Liver (tissue), 8 donors: ENCODE measurements at regions not wholly inside any gene's neighbourhood (a gene's known extent, or its start where the extent isn't known, plus 50 kb on each side); places are given as distances from the start of the nearest gene placed in this dataset.

Experiments
- DNase-seq: peaks from one replicate; pipeline ENCODE4 v3.0.0-alpha.2; 2017; ENCODE audit warnings: low spot score
- H3K27ac ChIP-seq, 2 donors: one replicate each; pipeline ENCODE4 v1.7.0; 2013; ENCODE audit warnings: inconsistent platforms in 2 of 2, low read length in 2 of 2, control low read depth in 1 of 2, low read depth in 1 of 2, mild to moderate bottlenecking in 1 of 2
- H3K27me3 ChIP-seq, 4 donors: one replicate each; pipeline versions ENCODE4 v1.6.1 to v1.7.0; 2013; ENCODE audit warnings: low read length in 3 of 4, inconsistent platforms in 1 of 4, mild to moderate bottlenecking in 1 of 4, moderate library complexity in 1 of 4; ENCODE audit not compliant: control insufficient read depth in 4 of 4, insufficient read depth in 4 of 4
- H3K36me3 ChIP-seq, 4 donors: one replicate each; pipeline versions ENCODE4 v1.6.1 to v1.7.0; 2013; ENCODE audit warnings: low read length in 3 of 4, mild to moderate bottlenecking in 3 of 4, low read depth in 1 of 4, moderate library complexity in 1 of 4; ENCODE audit not compliant: control insufficient read depth in 4 of 4, insufficient read depth in 3 of 4
- H3K4me1 ChIP-seq, 4 donors: one replicate each; pipeline versions ENCODE4 v1.6.1 to v1.7.0; 2013; ENCODE audit warnings: low read length in 3 of 4, mild to moderate bottlenecking in 3 of 4, moderate library complexity in 1 of 4; ENCODE audit not compliant: control insufficient read depth in 4 of 4, insufficient read depth in 4 of 4
- H3K4me3 ChIP-seq, 3 donors: one replicate each; pipeline versions ENCODE4 v1.6.1 to v1.7.0; 2013; ENCODE audit warnings: low read length in 3 of 3, control low read depth in 1 of 3, low read depth in 1 of 3, mild to moderate bottlenecking in 1 of 3
- H3K9ac ChIP-seq, 2 donors: one replicate each; pipeline ENCODE4 v1.7.0; 2013; ENCODE audit warnings: low read length in 2 of 2, mild to moderate bottlenecking in 2 of 2, moderate library complexity in 2 of 2, control low read depth in 1 of 2, low read depth in 1 of 2
- H3K9me3 ChIP-seq, 4 donors: one replicate each; pipeline versions ENCODE4 v1.6.1 to v1.7.0; 2013; ENCODE audit warnings: low read length in 3 of 4; ENCODE audit not compliant: control insufficient read depth in 4 of 4
- EGR1 ChIP-seq, 2 donors: IDR thresholded peaks; 2 replicates each; pipeline ENCODE4 v1.6.1; 2016 to 2018; ENCODE audit warnings: antibody characterized with exemption in 2 of 2, low read depth in 2 of 2
- FOXA1 ChIP-seq: IDR thresholded peaks from 2 replicates; pipeline ENCODE4 v1.6.1; 2016; ENCODE audit warnings: antibody characterized with exemption
- FOXA2 ChIP-seq: IDR thresholded peaks from 2 replicates; pipeline ENCODE4 v1.6.1; 2016; ENCODE audit warnings: antibody characterized with exemption
- GABPA ChIP-seq, 2 donors: IDR thresholded peaks in 1 of 2; conservative IDR thresholded peaks in 1 of 2; 2 replicates each; pipeline ENCODE4 v1.6.1; 2016; ENCODE audit warnings: antibody characterized with exemption in 2 of 2, mild to moderate bottlenecking in 1 of 2, moderate library complexity in 1 of 2
- HNF4A ChIP-seq, 2 donors: conservative IDR thresholded peaks; 2 replicates each; pipeline ENCODE4 v1.6.1; 2016; ENCODE audit warnings: antibody characterized with exemption in 2 of 2, mild to moderate bottlenecking in 2 of 2
- HNF4G ChIP-seq: IDR thresholded peaks from 2 replicates; pipeline ENCODE4 v1.6.1; 2016; ENCODE audit warnings: antibody characterized with exemption
- JUND ChIP-seq, 2 donors: IDR thresholded peaks; 2 replicates each; pipeline ENCODE4 v1.6.1; 2016; ENCODE audit warnings: antibody characterized with exemption in 2 of 2
- NR2F2 ChIP-seq: IDR thresholded peaks from 2 replicates; pipeline ENCODE4 v1.6.1; 2016; ENCODE audit warnings: antibody characterized with exemption
- RAD21 ChIP-seq, 2 donors: IDR thresholded peaks; 2 replicates each; pipeline ENCODE4 v1.6.1; 2016; ENCODE audit warnings: antibody characterized with exemption in 2 of 2, mild to moderate bottlenecking in 2 of 2
- RXRA ChIP-seq, 2 donors: IDR thresholded peaks; 2 replicates each; pipeline ENCODE4 v1.6.1; 2017 to 2018; ENCODE audit warnings: antibody characterized with exemption in 2 of 2, mild to moderate bottlenecking in 1 of 2
- SP1 ChIP-seq: IDR thresholded peaks from 2 replicates; pipeline ENCODE4 v1.6.1; 2018; ENCODE audit warnings: antibody characterized with exemption, mild to moderate bottlenecking
- TAF1 ChIP-seq: conservative IDR thresholded peaks from 2 replicates; pipeline ENCODE4 v1.6.1; 2016; ENCODE audit warnings: antibody characterized with exemption, mild to moderate bottlenecking
- YY1 ChIP-seq: IDR thresholded peaks from 2 replicates; pipeline ENCODE4 v1.6.1; 2016; ENCODE audit warnings: antibody characterized with exemption, mild to moderate bottlenecking
- WGBS: extraction: QIAGEN DNeasy Blood & Tissue Kit; methylation state at CpG from one replicate; pipeline ENCODE4 v1.1.7; 2013; 5-methylcytosine and 5-hydroxymethylcytosine counted together
- TF ChIP-seq, protein P1 (sequence below): IDR thresholded peaks from 2 replicates; pipeline ENCODE4 v1.6.1; 2016; ENCODE audit warnings: antibody characterized with exemption
- TF ChIP-seq, protein P2 (sequence below): IDR thresholded peaks from 2 replicates; pipeline ENCODE4 v1.6.1; 2016; ENCODE audit warnings: antibody characterized with exemption, mild to moderate bottlenecking
- TF ChIP-seq, protein P3 (sequence below): IDR thresholded peaks from 2 replicates; pipeline ENCODE4 v1.6.1; 2016; ENCODE audit warnings: antibody characterized with exemption
- TF ChIP-seq, protein P4 (sequence below): IDR thresholded peaks from 2 replicates; pipeline ENCODE4 v1.6.1; 2016; ENCODE audit warnings: antibody characterized with exemption
- TF ChIP-seq, protein P5 (sequence below): fragments of 150-350 bp; IDR thresholded peaks from 2 replicates; pipeline ENCODE4 v1.5.1; 2017; ENCODE audit warnings: improper control_type of control experiment, low read depth, low read length; ENCODE audit not compliant: missing input control
- donor health status: healthy.
- donor health status: healthy.
- donor health status: healthy.
- donor health status: healthy.
- donor health status: healthy.

DNA sequence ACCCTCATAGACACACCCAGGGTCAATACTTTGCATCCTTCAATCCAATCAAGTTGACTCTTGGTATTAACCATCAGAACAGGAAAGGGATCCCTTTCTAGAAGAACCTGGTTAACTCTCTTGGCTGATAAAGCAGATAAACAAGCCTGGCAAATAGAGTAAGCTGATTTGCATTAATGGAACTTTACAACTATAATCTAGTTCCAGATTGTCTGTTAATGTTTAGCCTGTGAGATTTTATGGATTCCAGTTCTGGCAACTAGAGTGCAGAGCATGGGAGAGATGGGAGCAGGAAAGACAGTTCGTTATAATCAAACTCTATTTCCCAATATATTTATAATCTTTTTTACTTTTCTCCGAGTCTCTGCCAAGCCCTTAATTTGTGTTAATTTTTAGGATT lies 272.6 kb upstream of the KLHL1 start (continued):
- TF ChIP-seq NR2F2 (no peak), SP1 (no peak), HNF4A (conservative IDR thresholded peaks at IDR 0.05) (no peak), TAF1 (no peak), EGR1 (IDR thresholded peaks at IDR 0.05; ENCODE audit: low read depth in 2 of 2) (no peak), FOXA1 (no peak), YY1 (no peak)
- TF ChIP-seq, protein P1, sequence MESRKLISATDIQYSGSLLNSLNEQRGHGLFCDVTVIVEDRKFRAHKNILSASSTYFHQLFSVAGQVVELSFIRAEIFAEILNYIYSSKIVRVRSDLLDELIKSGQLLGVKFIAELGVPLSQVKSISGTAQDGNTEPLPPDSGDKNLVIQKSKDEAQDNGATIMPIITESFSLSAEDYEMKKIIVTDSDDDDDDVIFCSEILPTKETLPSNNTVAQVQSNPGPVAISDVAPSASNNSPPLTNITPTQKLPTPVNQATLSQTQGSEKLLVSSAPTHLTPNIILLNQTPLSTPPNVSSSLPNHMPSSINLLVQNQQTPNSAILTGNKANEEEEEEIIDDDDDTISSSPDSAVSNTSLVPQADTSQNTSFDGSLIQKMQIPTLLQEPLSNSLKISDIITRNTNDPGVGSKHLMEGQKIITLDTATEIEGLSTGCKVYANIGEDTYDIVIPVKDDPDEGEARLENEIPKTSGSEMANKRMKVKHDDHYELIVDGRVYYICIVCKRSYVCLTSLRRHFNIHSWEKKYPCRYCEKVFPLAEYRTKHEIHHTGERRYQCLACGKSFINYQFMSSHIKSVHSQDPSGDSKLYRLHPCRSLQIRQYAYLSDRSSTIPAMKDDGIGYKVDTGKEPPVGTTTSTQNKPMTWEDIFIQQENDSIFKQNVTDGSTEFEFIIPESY: no peak

DNA sequence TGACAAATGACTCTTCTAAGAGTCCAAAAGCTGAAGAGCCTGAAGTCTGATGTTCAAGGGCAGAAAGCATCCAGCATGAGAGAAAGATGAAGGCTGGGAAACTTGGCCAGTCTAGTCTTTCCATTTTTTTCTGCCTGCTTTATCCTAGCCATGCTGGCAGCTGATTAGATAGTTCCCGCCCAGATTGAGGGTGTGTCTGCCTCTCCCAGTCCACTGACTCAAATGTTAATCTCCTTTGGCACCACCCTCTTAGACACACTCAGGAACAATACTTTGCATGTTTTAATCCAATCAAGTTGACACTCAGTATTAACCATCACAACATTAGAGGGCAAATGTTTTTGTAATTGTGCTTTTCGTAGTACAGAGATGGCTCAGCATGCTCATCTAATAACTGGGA lies 267.5 kb upstream of the KLHL1 start:
- H3K9ac ChIP-seq: no peak overlapping the region
- no peak overlapping the region for H3K4me3 ChIP-seq
- H3K36me3 ChIP-seq: no peaks in the 10 kb centered on the region
- no peaks in the 10 kb centered on the region for H3K9me3 ChIP-seq
- no peak for DNase-seq
- H3K4me1 ChIP-seq: peaks cover 0 to 2% (median 0%) of the 10 kb centered on the region in 4 donors
- no peak overlapping the region for H3K27ac ChIP-seq
- WGBS: 70% methylated on average over 2 of the region's 2 CpGs
- TF ChIP-seq FOXA2: no peak
- TF ChIP-seq, protein P2, sequence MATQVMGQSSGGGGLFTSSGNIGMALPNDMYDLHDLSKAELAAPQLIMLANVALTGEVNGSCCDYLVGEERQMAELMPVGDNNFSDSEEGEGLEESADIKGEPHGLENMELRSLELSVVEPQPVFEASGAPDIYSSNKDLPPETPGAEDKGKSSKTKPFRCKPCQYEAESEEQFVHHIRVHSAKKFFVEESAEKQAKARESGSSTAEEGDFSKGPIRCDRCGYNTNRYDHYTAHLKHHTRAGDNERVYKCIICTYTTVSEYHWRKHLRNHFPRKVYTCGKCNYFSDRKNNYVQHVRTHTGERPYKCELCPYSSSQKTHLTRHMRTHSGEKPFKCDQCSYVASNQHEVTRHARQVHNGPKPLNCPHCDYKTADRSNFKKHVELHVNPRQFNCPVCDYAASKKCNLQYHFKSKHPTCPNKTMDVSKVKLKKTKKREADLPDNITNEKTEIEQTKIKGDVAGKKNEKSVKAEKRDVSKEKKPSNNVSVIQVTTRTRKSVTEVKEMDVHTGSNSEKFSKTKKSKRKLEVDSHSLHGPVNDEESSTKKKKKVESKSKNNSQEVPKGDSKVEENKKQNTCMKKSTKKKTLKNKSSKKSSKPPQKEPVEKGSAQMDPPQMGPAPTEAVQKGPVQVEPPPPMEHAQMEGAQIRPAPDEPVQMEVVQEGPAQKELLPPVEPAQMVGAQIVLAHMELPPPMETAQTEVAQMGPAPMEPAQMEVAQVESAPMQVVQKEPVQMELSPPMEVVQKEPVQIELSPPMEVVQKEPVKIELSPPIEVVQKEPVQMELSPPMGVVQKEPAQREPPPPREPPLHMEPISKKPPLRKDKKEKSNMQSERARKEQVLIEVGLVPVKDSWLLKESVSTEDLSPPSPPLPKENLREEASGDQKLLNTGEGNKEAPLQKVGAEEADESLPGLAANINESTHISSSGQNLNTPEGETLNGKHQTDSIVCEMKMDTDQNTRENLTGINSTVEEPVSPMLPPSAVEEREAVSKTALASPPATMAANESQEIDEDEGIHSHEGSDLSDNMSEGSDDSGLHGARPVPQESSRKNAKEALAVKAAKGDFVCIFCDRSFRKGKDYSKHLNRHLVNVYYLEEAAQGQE: no peak
- no peak for TF ChIP-seq GABPA (IDR thresholded peaks at IDR 0.05 in 1 of 2, conservative IDR thresholded peaks at IDR 0.05 in 1 of 2)
- TF ChIP-seq JUND (IDR thresholded peaks at IDR 0.05): no peak
- no peak for TF ChIP-seq SP1
- no peak for TF ChIP-seq TAF1
- TF ChIP-seq, protein P3, sequence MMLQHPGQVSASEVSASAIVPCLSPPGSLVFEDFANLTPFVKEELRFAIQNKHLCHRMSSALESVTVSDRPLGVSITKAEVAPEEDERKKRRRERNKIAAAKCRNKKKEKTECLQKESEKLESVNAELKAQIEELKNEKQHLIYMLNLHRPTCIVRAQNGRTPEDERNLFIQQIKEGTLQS: no peak
- no peak for TF ChIP-seq HNF4A (conservative IDR thresholded peaks at IDR 0.05)
- TF ChIP-seq HNF4G: no peak
- no peak for TF ChIP-seq EGR1 (IDR thresholded peaks at IDR 0.05; ENCODE audit: low read depth in 2 of 2)
- TF ChIP-seq YY1: no peak
- TF ChIP-seq FOXA1: no peak
- TF ChIP-seq, protein P4, sequence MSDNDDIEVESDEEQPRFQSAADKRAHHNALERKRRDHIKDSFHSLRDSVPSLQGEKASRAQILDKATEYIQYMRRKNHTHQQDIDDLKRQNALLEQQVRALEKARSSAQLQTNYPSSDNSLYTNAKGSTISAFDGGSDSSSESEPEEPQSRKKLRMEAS: no peak
- TF ChIP-seq RXRA (IDR thresholded peaks at IDR 0.05): no peak
- TF ChIP-seq RAD21 (IDR thresholded peaks at IDR 0.05): no peak
- TF ChIP-seq NR2F2: no peak
- TF ChIP-seq, protein P1: no peak
- TF ChIP-seq, protein P5, sequence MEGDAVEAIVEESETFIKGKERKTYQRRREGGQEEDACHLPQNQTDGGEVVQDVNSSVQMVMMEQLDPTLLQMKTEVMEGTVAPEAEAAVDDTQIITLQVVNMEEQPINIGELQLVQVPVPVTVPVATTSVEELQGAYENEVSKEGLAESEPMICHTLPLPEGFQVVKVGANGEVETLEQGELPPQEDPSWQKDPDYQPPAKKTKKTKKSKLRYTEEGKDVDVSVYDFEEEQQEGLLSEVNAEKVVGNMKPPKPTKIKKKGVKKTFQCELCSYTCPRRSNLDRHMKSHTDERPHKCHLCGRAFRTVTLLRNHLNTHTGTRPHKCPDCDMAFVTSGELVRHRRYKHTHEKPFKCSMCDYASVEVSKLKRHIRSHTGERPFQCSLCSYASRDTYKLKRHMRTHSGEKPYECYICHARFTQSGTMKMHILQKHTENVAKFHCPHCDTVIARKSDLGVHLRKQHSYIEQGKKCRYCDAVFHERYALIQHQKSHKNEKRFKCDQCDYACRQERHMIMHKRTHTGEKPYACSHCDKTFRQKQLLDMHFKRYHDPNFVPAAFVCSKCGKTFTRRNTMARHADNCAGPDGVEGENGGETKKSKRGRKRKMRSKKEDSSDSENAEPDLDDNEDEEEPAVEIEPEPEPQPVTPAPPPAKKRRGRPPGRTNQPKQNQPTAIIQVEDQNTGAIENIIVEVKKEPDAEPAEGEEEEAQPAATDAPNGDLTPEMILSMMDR: no peak
- no peaks in the 10 kb centered on the region for H3K27me3 ChIP-seq
